CD14-positive monocyte (primary cell): ENCODE measurements at regions not wholly inside any gene's neighbourhood (a gene's known extent, or its start where the extent isn't known, plus 50 kb on each side); places are given as distances from the start of the nearest gene placed in this dataset.

Source experiments
- DNase-seq, 3 donors: peaks; one replicate each; pipeline ENCODE4 v3.0.0-alpha.2; 2011 to 2022
- H2AFZ ChIP-seq: 2 replicates; pipeline ENCODE4 v1.6.0; 2012; ENCODE audit warnings: mild to moderate bottlenecking, low read depth, low read length, inconsistent platforms; ENCODE audit not compliant: insufficient read depth, poor library complexity, severe bottlenecking
- H3K27ac ChIP-seq, 2 donors: 1 replicate in 1 of 2; 2 replicates in 1 of 2; pipeline ENCODE4 v1.5.1; 2012 to 2013; ENCODE audit warnings: low read length in 2 of 2, control low read depth in 1 of 2, inconsistent platforms in 1 of 2, low read depth in 1 of 2, mild to moderate bottlenecking in 1 of 2
- H3K27me3 ChIP-seq, 2 donors: one replicate each; pipeline versions ENCODE4 v1.6.0 to v1.6.1; 2011 to 2013; ENCODE audit warnings: low read length in 2 of 2; ENCODE audit not compliant: control insufficient read depth in 2 of 2, insufficient read depth in 2 of 2
- H3K36me3 ChIP-seq, 2 donors: replicated peaks in 1 of 2; 1 replicate in 1 of 2; 2 replicates in 1 of 2; pipeline versions ENCODE4 v1.5.1 to v1.6.1; 2012 to 2013; ENCODE audit warnings: low read length in 2 of 2, control low read depth in 1 of 2, inconsistent platforms in 1 of 2, mild to moderate bottlenecking in 1 of 2; ENCODE audit not compliant: insufficient read depth in 2 of 2, control insufficient read depth in 1 of 2
- H3K4me1 ChIP-seq, 2 donors: 1 replicate in 1 of 2; 2 replicates in 1 of 2; pipeline versions ENCODE4 v1.5.1 to v1.6.1; 2012 to 2013; ENCODE audit warnings: low read length in 2 of 2, control low read depth in 1 of 2, inconsistent platforms in 1 of 2, mild to moderate bottlenecking in 1 of 2, moderate library complexity in 1 of 2; ENCODE audit not compliant: insufficient read depth in 2 of 2, control insufficient read depth in 1 of 2
- H3K4me2 ChIP-seq: replicated peaks from 2 replicates; pipeline ENCODE3; 2012; ENCODE audit warnings: low read length, moderate library complexity, mild to moderate bottlenecking; ENCODE audit not compliant: poor library complexity, severe bottlenecking; ENCODE audit errors: extremely low read depth
- H3K4me3 ChIP-seq, 3 experiments: fragments of 200-600 bp in 1 of 3; sonication (generic) in 1 of 3; replicated peaks in 1 of 3; 1 replicate in 2 of 3; 2 replicates in 1 of 3; pipeline ENCODE4 v1.5.1; 2011 to 2013; ENCODE audit warnings: low read length in 3 of 3, mild to moderate bottlenecking in 3 of 3, control low read depth in 2 of 3, low read depth in 2 of 3, inconsistent platforms in 1 of 3, moderate library complexity in 1 of 3
- H3K79me2 ChIP-seq: 2 replicates; pipeline ENCODE4 v1.6.0; 2012; ENCODE audit warnings: mild to moderate bottlenecking, control low read depth, inconsistent platforms, low read length, moderate library complexity; ENCODE audit not compliant: insufficient read depth
- H3K9ac ChIP-seq: 2 replicates; pipeline ENCODE4 v1.6.0; 2017; ENCODE audit warnings: low read length, mild to moderate bottlenecking; ENCODE audit not compliant: insufficient read depth, poor library complexity, severe bottlenecking
- H3K9me3 ChIP-seq, 2 donors: replicated peaks in 1 of 2; 1 replicate in 1 of 2; 2 replicates in 1 of 2; pipeline versions ENCODE4 v1.5.1 to v1.6.1; 2012 to 2013; ENCODE audit warnings: low read length in 2 of 2, control low read depth in 1 of 2; ENCODE audit not compliant: control insufficient read depth in 1 of 2, insufficient read depth in 1 of 2
- H4K20me1 ChIP-seq: 2 replicates; pipeline ENCODE4 v1.6.0; 2012; ENCODE audit warnings: mild to moderate bottlenecking, low read length, control low read depth, moderate library complexity; ENCODE audit not compliant: insufficient read depth
- H3K27ac Mint-ChIP-seq, 7 donors: one replicate each; pipeline ENCODE4 v1.8.0; 2020; ENCODE audit warnings: mild to moderate bottlenecking in 7 of 7, mixed read lengths in 7 of 7, moderate library complexity in 6 of 7, inconsistent platforms in 2 of 7
- H3K27me3 Mint-ChIP-seq, 3 donors: one replicate each; pipeline ENCODE4 v1.8.0; 2021 to 2022; ENCODE audit warnings: low read depth in 3 of 3, mild to moderate bottlenecking in 3 of 3, mixed read lengths in 3 of 3, moderate library complexity in 3 of 3, inconsistent platforms in 1 of 3
- H3K36me3 Mint-ChIP-seq, 2 donors: one replicate each; pipeline ENCODE4 v1.8.0; 2020; ENCODE audit warnings: mixed read lengths in 2 of 2, inconsistent platforms in 1 of 2, mild to moderate bottlenecking in 1 of 2
- H3K4me1 Mint-ChIP-seq: one replicate; pipeline ENCODE4 v1.8.0; 2020; ENCODE audit warnings: mild to moderate bottlenecking, mixed read lengths
- H3K4me3 Mint-ChIP-seq, 2 donors: one replicate each; pipeline ENCODE4 v1.8.0; 2020; ENCODE audit warnings: mild to moderate bottlenecking in 2 of 2, mixed read lengths in 2 of 2, moderate library complexity in 1 of 2
- H3K9me3 Mint-ChIP-seq, 7 donors: one replicate each; pipeline ENCODE4 v1.8.0; 2020 to 2022; ENCODE audit warnings: mixed read lengths in 7 of 7, mild to moderate bottlenecking in 6 of 7, moderate library complexity in 6 of 7, inconsistent platforms in 2 of 7
- WGBS: methylation state at CpG from one replicate; pipeline ENCODE4 v1.1.5; 2013; ENCODE audit warnings: missing lambda C conversion rate; ENCODE audit not compliant: insufficient coverage; 5-methylcytosine and 5-hydroxymethylcytosine counted together
- intact Hi-C, 2 donors: fragments of 100-400 bp; cut with micrococcal nuclease; formaldehyde crosslinking; loops; one replicate each; pipeline versions ENCODE4 v1.15.0 to v1.15.1; 2023
- TF ChIP-seq, protein P1 (sequence below): fragments of 200-600 bp; IDR thresholded peaks from one replicate; pipeline ENCODE4 v1.8.0; 2022; ENCODE audit warnings: antibody characterized with exemption, mild to moderate bottlenecking

GRCh38 chr6:14194976-14195375 is 77.4 kb downstream of the CD83 start:
- Histone ChIP-seq H3K36me3 (no peaks in the 10 kb centered on the region), H4K20me1 (no peaks in the 10 kb centered on the region), H3K4me1 (no peaks in the 10 kb centered on the region), H3K9ac (no peak overlapping the region), H3K27me3 (no peaks in the 10 kb centered on the region), H3K4me3 (no peak overlapping the region), H3K4me2 (no peak overlapping the region), H3K79me2 (no peaks in the 10 kb centered on the region), H2AFZ (no peak overlapping the region), H3K27ac (no peak overlapping the region), H3K9me3 (no peaks in the 10 kb centered on the region)
- Mint-ChIP-seq H3K4me1 (no peaks in the 10 kb centered on the region), H3K36me3 (no peaks in the 10 kb centered on the region), H3K9me3 (peaks cover 0 to under 1% (median 0%) of the 10 kb centered on the region in 7 donors), H3K4me3 (no peak overlapping the region), H3K27ac (no peak overlapping the region), H3K27me3 (peaks cover 0 to 2% (median 0%) of the 10 kb centered on the region in 3 donors)
- TF ChIP-seq, protein P1, sequence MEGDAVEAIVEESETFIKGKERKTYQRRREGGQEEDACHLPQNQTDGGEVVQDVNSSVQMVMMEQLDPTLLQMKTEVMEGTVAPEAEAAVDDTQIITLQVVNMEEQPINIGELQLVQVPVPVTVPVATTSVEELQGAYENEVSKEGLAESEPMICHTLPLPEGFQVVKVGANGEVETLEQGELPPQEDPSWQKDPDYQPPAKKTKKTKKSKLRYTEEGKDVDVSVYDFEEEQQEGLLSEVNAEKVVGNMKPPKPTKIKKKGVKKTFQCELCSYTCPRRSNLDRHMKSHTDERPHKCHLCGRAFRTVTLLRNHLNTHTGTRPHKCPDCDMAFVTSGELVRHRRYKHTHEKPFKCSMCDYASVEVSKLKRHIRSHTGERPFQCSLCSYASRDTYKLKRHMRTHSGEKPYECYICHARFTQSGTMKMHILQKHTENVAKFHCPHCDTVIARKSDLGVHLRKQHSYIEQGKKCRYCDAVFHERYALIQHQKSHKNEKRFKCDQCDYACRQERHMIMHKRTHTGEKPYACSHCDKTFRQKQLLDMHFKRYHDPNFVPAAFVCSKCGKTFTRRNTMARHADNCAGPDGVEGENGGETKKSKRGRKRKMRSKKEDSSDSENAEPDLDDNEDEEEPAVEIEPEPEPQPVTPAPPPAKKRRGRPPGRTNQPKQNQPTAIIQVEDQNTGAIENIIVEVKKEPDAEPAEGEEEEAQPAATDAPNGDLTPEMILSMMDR = no peak
- WGBS = 93% methylated on average over 3 of the region's 5 CpGs
- intact Hi-C loops = no loop called here
- DNase-seq = no peak

DNA sequence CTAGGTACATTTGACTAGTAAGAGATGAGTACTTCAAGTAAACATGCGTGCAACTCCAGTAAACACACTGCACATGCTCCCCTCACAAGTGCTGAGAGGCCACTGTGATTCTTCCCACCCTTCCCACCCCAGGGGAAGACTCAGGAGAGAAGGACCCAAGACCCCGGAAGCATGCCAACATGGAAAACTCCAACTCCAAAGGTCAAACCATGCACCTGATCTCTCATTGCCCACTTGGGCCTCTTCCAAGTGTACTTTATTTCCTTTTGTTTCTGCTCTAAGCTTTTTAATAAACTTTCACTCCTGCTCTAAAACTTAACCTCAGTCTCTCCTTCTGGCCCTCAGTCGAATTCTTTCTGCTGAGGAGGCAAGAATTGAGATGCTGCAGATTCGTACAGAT is 78.5 kb downstream of the CD83 start:
- H3K36me3 Mint-ChIP-seq = no peaks in the 10 kb centered on the region
- H3K27ac Mint-ChIP-seq = no peak overlapping the region
- no peaks in the 10 kb centered on the region for H3K36me3 ChIP-seq
- no peak for DNase-seq
- TF ChIP-seq, protein P1 = no peak
- H3K27ac ChIP-seq = no peak overlapping the region
- H3K4me1 ChIP-seq = no peaks in the 10 kb centered on the region
- peaks cover 0 to 4% (median 2%) of the 10 kb centered on the region in 7 donors for H3K9me3 Mint-ChIP-seq
- H3K4me1 Mint-ChIP-seq = no peaks in the 10 kb centered on the region
- H3K27me3 Mint-ChIP-seq = peaks cover 0 to 1% (median 1%) of the 10 kb centered on the region in 3 donors
- H3K27me3 ChIP-seq = no peaks in the 10 kb centered on the region
- H3K4me3 ChIP-seq = no peak overlapping the region
- H3K79me2 ChIP-seq = no peaks in the 10 kb centered on the region
- H3K4me3 Mint-ChIP-seq = no peak overlapping the region
- no peak overlapping the region for H3K4me2 ChIP-seq
- H4K20me1 ChIP-seq = no peaks in the 10 kb centered on the region
- H3K9ac ChIP-seq = no peak overlapping the region
- WGBS = 100% methylated on average over 2 of the region's 4 CpGs
- H3K9me3 ChIP-seq = no peaks in the 10 kb centered on the region
- H2AFZ ChIP-seq = no peak overlapping the region
- intact Hi-C loops = no loop called here
